GM10248 (cell line): ENCODE measurements at regions not wholly inside any gene's neighbourhood (a gene's known extent, or its start where the extent isn't known, plus 50 kb on each side); places are given as distances from the start of the nearest gene placed in this dataset.

Source experiments
- CTCF ChIA-PET: fragments of 300-600 bp; sonication (Branson Sonifier 250); formaldehyde crosslinking; extraction: SDS; loops from one replicate; lab custom pipeline; 2021; ENCODE audit warnings: antibody characterized with exemption; lab: Yijun Ruan, JAX
- POLR2A ChIA-PET: fragments of 350-650 bp; sonication (Branson Sonifier 250); formaldehyde crosslinking; extraction: SDS; loops from one replicate; lab custom pipeline; 2020; ENCODE audit warnings: antibody characterized with exemption; lab: Yijun Ruan, JAX
- DNase-seq: peaks from one replicate; pipeline ENCODE4 v3.0.0; 2012; ENCODE audit errors: extremely low spot score
- CTCF ChIP-seq: IDR thresholded peaks from 2 replicates; pipeline ENCODE4 v1.5.1; 2012; ENCODE audit warnings: mild to moderate bottlenecking, low read depth; ENCODE audit errors: extremely low read depth, missing control alignments, control extremely low read depth

DNA sequence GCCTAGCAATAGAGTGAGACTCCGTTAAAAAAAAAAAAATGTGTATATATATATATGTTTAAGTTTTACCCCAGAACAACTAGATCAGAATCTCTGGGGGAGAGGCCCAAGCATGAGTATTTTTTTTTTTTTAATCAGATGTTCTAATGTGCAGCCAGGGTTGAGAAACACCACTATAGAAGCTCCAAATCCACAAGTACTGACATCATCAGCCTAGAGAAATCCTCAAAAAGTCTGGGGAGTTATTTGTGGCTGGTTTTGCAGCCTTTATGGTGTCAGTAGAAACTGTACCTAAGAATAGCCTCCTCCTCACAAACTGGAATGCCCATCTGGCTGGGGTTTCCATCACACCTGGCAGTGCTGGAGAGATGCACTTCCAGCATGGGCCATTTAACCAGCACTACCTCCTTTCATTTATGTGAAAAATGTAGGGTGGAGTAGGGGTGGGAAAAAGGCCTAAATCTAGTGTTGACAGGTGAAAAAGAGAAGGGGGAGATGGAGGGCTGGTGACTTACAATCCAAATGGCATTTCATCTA, 93.5 kb downstream of the CBLL2 start:
- no peak for TF ChIP-seq CTCF
- ChIA-PET CTCF (no interaction called here), POLR2A (no interaction called here)
- no peak for DNase-seq

- no peak for TF ChIP-seq CTCF
- POLR2A ChIA-PET = no interaction called here
- DNase-seq = no peak
- CTCF ChIA-PET = no interaction called here
Observed at GRCh38 chrX:22366906-22367305, 94.2 kb downstream of the CBLL2 start.

GRCh38 chrX:22373094-22373493, 100.4 kb downstream of the CBLL2 start:
- DNase-seq = no peak
- TF ChIP-seq CTCF = no peak
- CTCF ChIA-PET = no interaction called here
- POLR2A ChIA-PET = no interaction called here

- POLR2A ChIA-PET = no interaction called here
- DNase-seq = no peak
- TF ChIP-seq CTCF = no peak
- CTCF ChIA-PET = interaction anchor here (1.1 kb wide), 1 partner anchor 23 kb away, joined by 3 read pairs; no protein-coding TSS in a partner anchor
Observed at GRCh38 chrX:22373766-22374165, 101.1 kb downstream of the CBLL2 start.

DNA sequence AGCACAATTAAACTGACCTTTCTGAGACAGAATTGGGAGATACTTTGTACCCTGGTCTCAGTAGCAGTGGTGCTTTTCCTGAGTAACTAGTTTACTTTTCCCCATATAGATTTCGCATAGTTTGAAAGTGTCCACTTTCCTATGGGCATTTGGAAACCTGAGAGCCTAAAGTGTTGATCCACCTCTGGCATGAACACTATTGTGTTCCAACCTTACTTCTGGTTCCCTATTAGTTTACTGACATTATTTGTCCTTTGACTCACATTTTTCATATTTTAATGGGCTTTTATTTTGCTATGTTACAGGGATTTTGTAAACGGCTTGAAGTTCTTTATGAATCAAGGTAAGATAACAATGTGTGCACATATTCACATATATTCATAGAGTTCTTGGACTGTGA, 103.7 kb downstream of the CBLL2 start:
- ChIA-PET CTCF (no interaction called here), POLR2A (no interaction called here)
- DNase-seq = no peak
- TF ChIP-seq CTCF = no peak

GRCh38 chrX:22378296-22378695, 105.6 kb downstream of the CBLL2 start:
- no peak for DNase-seq
- TF ChIP-seq CTCF = no peak
- POLR2A ChIA-PET = no interaction called here
- CTCF ChIA-PET = no interaction called here
